GM23248 (cell line): ENCODE measurements at regions not wholly inside any gene's neighbourhood (a gene's known extent, or its start where the extent isn't known, plus 50 kb on each side); places are given as distances from the start of the nearest gene placed in this dataset.

ENCODE experiments used
- EZH2 ChIP-seq: fragments of 200-600 bp; sonication (generic); IDR thresholded peaks from 2 replicates; pipeline ENCODE4 v1.6.1; 2018; ENCODE audit warnings: antibody characterized with exemption, mild to moderate bottlenecking; ENCODE audit not compliant: insufficient read depth, poor library complexity, severe bottlenecking
- EZH2phosphoT487 ChIP-seq: fragments of 200-600 bp; sonication (generic); IDR thresholded peaks from 2 replicates; pipeline ENCODE4 v1.6.1; 2018; ENCODE audit warnings: antibody characterized with exemption, moderate library complexity, mild to moderate bottlenecking, low read depth; ENCODE audit not compliant: insufficient read depth

DNA sequence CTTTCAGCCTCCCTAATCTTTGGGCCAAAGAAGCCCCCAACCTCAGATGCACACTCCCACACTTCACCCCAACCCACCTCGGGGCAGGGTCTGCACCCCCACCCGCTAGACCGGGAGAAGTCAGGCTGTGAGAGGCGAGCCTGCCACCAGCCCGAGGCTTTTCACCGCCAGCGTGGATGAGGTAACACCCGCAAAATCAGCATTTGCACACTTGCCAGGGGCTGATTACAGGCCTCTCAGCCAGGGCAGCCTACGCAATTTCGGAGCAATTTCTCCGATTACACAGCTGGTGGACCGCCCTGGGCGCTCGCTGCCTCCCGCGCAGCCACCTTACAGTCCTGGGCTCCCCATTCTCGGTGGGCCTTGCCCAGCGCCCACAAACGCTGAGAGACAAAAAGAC is 68.5 kb downstream of the FOXD1 start:
- TF ChIP-seq EZH2phosphoT487 (no peak), EZH2 (no peak)
